Keratinocyte (primary cell): ENCODE measurements at regions not wholly inside any gene's neighbourhood (a gene's known extent, or its start where the extent isn't known, plus 50 kb on each side); places are given as distances from the start of the nearest gene placed in this dataset.

Experiments
- CTCF ChIP-seq, 3 experiments: IDR thresholded peaks in 1 of 3; conservative IDR thresholded peaks in 1 of 3; optimal IDR thresholded peaks in 1 of 3; 2 replicates in 2 of 3; 3 replicates in 1 of 3; pipeline versions ENCODE3 to v1.5.1; 2011; ENCODE audit warnings: low read length in 3 of 3, mild to moderate bottlenecking in 3 of 3, moderate library complexity in 2 of 3, control low read depth in 1 of 3, inconsistent platforms in 1 of 3; ENCODE audit not compliant: insufficient read depth in 2 of 3; ENCODE audit errors: extremely low read depth in 1 of 3
- EZH2 ChIP-seq: IDR thresholded peaks from one replicate; pipeline ENCODE4 v1.6.1; 2012; ENCODE audit warnings: inconsistent platforms, mild to moderate bottlenecking, low read length, moderate library complexity

GRCh38 chr7:26603631-26604030 lies 260.8 kb downstream of the SKAP2 start:
- no peak for TF ChIP-seq CTCF (optimal IDR thresholded peaks at IDR 0.05 in 1 of 3, IDR thresholded peaks at IDR 0.05 in 1 of 3, conservative IDR thresholded peaks at IDR 0.05 in 1 of 3; ENCODE audit: extremely low read depth in 1 of 3, insufficient read depth in 2 of 3, low read length in 3 of 3)
- no peak for TF ChIP-seq EZH2
